COLO668 (cell line): ENCODE measurements at regions not wholly inside any gene's neighbourhood (a gene's known extent, or its start where the extent isn't known, plus 50 kb on each side); places are given as distances from the start of the nearest gene placed in this dataset.
"Not testable (repeated sequence)": the region's sequence is repeated elsewhere in the genome, so short reads cannot be mapped to it uniquely, and the experiment has no call there.

Experiments used
- DNase-seq: peaks from one replicate; lab custom pipeline; 2025; ENCODE audit not compliant: unreplicated experiment; lab: John Stamatoyannopoulos, UW

- DNase-seq, result no peak
Measured at GRCh38 chr4:28436191-28437080, 1575.8 kb downstream of the STIM2 start.

DNA sequence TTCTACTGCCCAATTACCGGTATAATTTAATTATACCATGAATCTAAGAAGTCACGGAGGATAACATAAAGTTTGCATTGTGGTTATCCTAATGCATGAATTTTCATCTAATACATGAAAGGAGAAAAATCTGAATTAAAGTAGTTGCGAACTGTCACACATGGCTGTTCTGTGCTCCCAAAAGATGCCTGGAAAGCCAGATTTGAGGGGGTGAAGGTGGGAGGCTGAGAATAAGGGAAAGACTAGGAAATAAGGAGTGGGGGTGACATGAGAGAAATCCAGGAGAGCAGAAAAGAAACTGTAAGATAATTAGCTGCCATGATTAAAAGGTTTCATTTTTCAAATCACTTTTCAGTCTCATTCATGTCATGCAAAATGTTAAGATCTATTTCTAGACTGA is 1582.7 kb downstream of the STIM2 start:
- no peak for DNase-seq

DNA sequence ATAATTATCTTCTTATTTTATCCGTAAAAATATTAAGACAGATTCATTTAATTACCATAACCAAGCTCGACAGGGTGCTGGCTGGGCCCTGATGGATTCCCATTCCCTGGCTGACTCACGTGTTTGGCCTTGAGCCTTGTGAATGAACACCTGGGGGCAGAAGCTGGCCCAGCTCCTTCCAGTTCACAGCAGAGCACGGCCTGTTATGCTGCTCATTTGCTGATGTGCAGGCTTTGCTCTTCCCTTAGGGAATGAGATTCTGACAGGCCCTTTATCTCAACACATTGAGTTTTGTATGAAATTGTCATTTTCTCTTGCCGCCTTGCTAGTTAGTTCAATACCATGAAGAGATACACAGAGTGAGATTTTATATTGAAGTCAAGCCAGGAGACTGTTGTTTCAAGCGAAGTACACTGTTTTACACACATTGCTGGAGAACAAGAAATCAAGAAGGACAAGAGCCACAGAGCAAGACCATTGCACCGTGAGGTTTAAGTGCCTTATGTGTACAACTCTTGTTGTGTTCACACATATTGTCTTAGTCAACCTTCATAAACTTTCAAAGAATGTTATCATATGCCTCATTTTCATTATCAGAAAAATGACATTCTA is 1583.3 kb downstream of the STIM2 start:
- no peak for DNase-seq

DNA sequence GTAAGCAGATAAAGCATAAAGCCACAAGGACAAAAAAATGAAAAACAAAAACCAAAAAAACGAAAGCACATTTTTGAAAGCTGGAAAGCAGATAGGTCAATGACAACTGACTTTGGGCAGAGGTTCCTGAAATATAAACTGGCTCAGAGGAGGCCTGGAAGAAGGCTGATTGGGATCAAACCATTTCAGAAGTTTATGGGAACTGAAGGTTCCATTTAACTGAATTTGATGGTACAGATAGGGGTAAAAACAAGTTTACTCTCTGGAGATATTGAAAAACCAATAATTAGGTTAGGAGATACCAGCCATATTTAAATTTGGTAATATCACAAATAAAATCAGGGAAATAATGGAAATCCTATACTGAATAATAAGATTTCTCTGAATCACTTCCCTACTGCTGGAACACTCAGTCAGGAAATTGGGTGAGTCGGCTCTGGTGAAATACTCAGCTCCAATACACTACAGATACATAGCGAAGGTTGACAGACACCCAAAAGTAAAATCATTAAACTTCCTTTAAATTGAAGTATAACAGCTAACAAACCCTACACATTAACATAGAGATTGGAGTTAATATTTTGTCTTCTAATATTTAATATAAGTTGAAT is 1584.3 kb downstream of the STIM2 start:
- DNase-seq, result no peak

- no peak for DNase-seq
Measured at GRCh38 chr4:28449085-28449484, 1588.4 kb downstream of the STIM2 start.

- DNase-seq, result no peak
Measured at GRCh38 chr4:28451346-28451745, 1590.7 kb downstream of the STIM2 start.

- DNase-seq, result no peak
Measured at GRCh38 chr4:28462766-28463700, 1602.4 kb downstream of the STIM2 start.

- DNase-seq, result no peak
Measured at GRCh38 chr4:28464823-28465222, 1604.2 kb downstream of the STIM2 start.

GRCh38 chr4:28466886-28467285 is 1606.2 kb downstream of the STIM2 start:
- not testable (repeated sequence) for DNase-seq

DNA sequence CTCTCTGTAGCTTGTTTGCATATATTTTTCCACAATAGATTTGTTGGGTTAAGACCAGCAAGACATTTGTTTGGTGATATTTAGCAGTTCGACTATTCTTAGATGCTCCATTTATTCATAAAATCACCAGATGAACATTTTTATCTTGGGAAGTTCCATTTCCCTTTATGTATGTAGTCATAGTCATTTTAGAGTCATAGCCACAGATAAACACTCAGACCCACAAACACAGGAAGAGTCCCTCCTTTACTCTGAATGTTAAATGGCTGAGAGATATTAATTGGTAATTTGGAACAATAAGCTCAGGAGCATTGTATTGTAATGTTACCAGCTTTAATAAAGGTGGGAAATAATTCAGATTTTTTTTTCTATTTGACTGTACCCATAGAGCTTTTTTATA is 1608.7 kb downstream of the STIM2 start:
- no peak for DNase-seq

- DNase-seq, result no peak
Measured at GRCh38 chr4:28469886-28470285, 1609.2 kb downstream of the STIM2 start.

DNA sequence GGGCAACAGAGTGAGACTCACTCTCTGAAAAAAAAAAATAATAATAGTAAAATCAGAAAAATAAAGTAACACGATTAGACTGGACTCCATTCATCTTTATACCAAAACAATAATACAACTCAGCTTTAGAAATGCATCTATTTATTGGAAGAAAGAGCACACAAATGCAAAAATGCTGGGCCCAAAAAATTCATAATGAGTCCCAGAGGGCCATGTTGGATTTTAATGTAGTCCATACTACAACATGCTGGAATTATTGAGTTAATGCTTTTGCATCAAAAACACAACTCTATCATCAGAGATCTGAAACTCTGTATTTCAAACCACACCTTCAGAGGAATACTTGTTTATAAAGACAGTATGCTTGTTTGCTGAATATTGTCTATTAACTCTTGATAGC is 1614.7 kb downstream of the STIM2 start:
- DNase-seq, result no peak

GRCh38 chr4:28479666-28480065 is 1619.0 kb downstream of the STIM2 start:
- no peak for DNase-seq

- DNase-seq, result no peak
Measured at GRCh38 chr4:28481565-28481964, 1620.9 kb downstream of the STIM2 start.

DNA sequence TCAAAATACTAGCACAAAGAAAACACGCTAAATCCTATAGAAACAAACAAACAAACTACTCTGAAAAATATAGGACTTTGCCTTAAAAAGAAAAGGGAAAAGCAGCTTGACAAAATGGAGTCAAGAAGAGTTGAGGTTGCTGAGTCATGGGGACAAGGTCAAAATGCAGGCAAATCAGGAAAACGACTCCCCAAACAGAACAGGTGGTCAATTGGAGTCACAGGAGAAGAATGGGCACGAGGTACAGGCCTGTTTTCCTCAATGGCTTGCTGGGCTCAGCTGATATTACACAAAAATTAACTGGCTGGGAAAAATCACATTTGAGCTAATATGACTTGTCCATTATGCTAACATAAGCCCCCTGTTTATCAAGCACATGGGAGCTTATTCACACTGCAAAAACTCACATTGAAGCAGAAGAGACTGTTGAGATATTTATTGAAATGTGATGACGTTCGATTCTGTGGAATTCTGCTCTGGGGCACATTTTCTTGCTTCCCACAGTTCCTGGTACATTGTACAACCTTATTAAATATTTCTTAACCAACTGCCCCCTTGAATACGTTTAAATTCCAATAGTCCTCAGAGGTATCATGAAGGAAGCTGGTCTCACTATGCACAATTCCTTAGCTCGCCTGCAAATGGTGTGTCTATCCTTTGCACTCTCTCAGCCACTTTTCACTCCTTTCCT is 1622.1 kb downstream of the STIM2 start:
- no peak for DNase-seq

GRCh38 chr4:28488021-28488420 is 1627.4 kb downstream of the STIM2 start:
- no peak for DNase-seq

DNA sequence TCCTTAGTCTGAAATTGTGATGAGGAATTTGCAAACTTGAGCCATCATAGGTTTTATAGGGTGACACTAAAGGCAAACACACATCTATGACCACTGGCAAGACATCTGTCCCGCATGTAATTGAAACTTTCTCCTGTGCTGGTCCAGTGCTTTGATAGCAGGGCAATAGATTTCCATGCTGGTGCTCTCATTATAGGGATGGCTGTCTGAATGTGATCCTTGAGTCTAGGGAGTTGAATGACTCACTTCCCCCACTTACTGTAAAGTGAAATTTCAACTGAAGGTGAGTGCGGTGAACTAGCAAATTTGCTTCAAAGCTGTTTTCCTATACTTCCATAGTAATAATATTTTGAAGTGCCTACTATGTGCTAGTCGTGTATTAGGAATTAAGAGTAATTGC is 1630.0 kb downstream of the STIM2 start:
- no peak for DNase-seq

- DNase-seq, result no peak
Measured at GRCh38 chr4:28505064-28505463, 1644.4 kb downstream of the STIM2 start.

DNA sequence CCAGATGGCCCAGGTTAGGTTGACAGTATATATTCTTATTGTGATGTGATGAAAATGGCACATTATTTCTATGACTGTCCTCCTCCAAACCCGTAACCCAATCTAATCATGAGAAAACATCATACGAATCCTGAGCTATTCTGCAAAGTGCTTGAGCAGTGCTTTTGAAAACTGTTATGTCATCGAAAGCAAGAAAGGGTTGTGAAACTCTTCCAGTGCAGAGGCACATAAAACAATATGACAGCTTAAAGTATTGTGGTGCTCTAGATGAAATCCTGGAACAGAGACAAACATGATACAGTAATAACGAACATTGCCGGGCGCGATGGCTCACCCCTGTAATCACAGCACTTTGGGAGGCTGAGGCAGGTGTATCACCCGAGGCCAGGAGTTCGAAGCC is 1648.0 kb downstream of the STIM2 start:
- no peak for DNase-seq

DNA sequence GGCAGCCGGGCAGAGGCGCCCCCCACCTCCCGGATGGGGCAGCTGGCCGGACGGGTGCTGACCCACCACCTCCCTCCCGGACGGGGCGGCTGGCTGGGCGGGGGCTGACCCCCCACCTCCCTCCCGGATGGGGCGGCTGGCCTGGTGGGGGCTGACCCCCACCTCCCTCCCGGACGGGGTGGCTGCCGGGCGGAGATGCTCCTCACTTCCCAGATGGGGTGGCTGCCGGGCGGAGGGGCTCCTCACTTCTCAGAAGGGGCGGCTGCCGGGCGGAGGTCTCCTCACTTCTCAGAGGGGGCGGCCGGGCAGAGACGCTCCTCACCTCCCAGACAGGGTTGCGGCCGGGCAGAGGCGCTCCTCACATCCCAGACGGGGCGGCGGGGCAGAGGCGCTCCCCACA is 1654.1 kb downstream of the STIM2 start:
- DNase-seq, result not testable (repeated sequence)
